ENCODE measurements at regions not wholly inside any gene's neighbourhood (a gene's known extent, or its start where the extent isn't known, plus 50 kb on each side); places are given as distances from the start of the nearest gene placed in this dataset.
"Not testable (repeated sequence)": the region's sequence is repeated elsewhere in the genome, so short reads cannot be mapped to it uniquely, and the experiment has no call there.

- not testable (repeated sequence) for H3K4me2 ChIP-seq (ENCODE audit: low read depth, low read length, poor library complexity, severe bottlenecking); H3K9ac ChIP-seq (ENCODE audit: low read length); H3K27me3 ChIP-seq (ENCODE audit: low read length); H3K9me2 ChIP-seq (replicated peaks; ENCODE audit: insufficient read depth, low read length); H3K36me3 ChIP-seq (ENCODE audit: insufficient read depth, low read length); H3K27ac ChIP-seq (ENCODE audit: low read length); H4K20me1 ChIP-seq (ENCODE audit: insufficient read depth, low read depth, low read length); DNase-seq; H3K4me1 ChIP-seq (ENCODE audit: low read length); H2AFZ ChIP-seq (ENCODE audit: low read length); H3K79me2 ChIP-seq (ENCODE audit: low read length); H3K4me3 ChIP-seq (ENCODE audit: low read length)
- H3K9me3 ChIP-seq (ENCODE audit: low read length) = peaks cover 10% of the 10 kb centered on the region
Observed at GRCh38 chr14:84341867-84342266, 1188.1 kb upstream of the FLRT2 start.

- no peak for DNase-seq
- no peak overlapping the region for H3K9ac ChIP-seq (ENCODE audit: low read length)
- H3K36me3 ChIP-seq (ENCODE audit: insufficient read depth, low read length) = no peaks in the 10 kb centered on the region
- H3K9me3 ChIP-seq (ENCODE audit: low read length) = peaks cover 10% of the 10 kb centered on the region
- no peaks in the 10 kb centered on the region for H3K27me3 ChIP-seq (ENCODE audit: low read length)
- H3K4me2 ChIP-seq (ENCODE audit: low read depth, low read length, poor library complexity, severe bottlenecking) = no peak overlapping the region
- H3K79me2 ChIP-seq (ENCODE audit: low read length) = no peaks in the 10 kb centered on the region
- H4K20me1 ChIP-seq (ENCODE audit: insufficient read depth, low read depth, low read length) = no peaks in the 10 kb centered on the region
- H3K27ac ChIP-seq (ENCODE audit: low read length) = no peak overlapping the region
- H3K4me1 ChIP-seq (ENCODE audit: low read length) = no peaks in the 10 kb centered on the region
- no peak overlapping the region for H2AFZ ChIP-seq (ENCODE audit: low read length)
- H3K9me2 ChIP-seq (replicated peaks; ENCODE audit: insufficient read depth, low read length) = no peaks in the 10 kb centered on the region; the same call in 1 of the 2 replicates
- no peak overlapping the region for H3K4me3 ChIP-seq (ENCODE audit: low read length)
Observed at GRCh38 chr14:84343656-84344055, 1186.3 kb upstream of the FLRT2 start.

GRCh38 chr14:84351646-84352045 is 1178.3 kb upstream of the FLRT2 start:
- Histone ChIP-seq H4K20me1 (ENCODE audit: insufficient read depth, low read depth, low read length) (no peaks in the 10 kb centered on the region), H3K4me2 (ENCODE audit: low read depth, low read length, poor library complexity, severe bottlenecking) (no peak overlapping the region), H3K4me1 (ENCODE audit: low read length) (no peaks in the 10 kb centered on the region), H2AFZ (ENCODE audit: low read length) (no peak overlapping the region), H3K27ac (ENCODE audit: low read length) (no peak overlapping the region), H3K36me3 (ENCODE audit: insufficient read depth, low read length) (no peaks in the 10 kb centered on the region), H3K27me3 (ENCODE audit: low read length) (peaks cover 3% of the 10 kb centered on the region; the same call in 1 of the 2 replicates), H3K79me2 (ENCODE audit: low read length) (no peaks in the 10 kb centered on the region), H3K9me2 (replicated peaks; ENCODE audit: insufficient read depth, low read length) (no peaks in the 10 kb centered on the region; the same call in 1 of the 2 replicates), H3K9ac (ENCODE audit: low read length) (no peak overlapping the region), H3K9me3 (ENCODE audit: low read length) (peaks cover 8% of the 10 kb centered on the region; the same call in 1 of the 2 replicates), H3K4me3 (ENCODE audit: low read length) (no peak overlapping the region)
- no peak for DNase-seq

GRCh38 chr14:84361476-84361875 is 1168.5 kb upstream of the FLRT2 start:
- no peak for DNase-seq
- Histone ChIP-seq H3K4me3 (ENCODE audit: low read length) (no peak overlapping the region), H3K27me3 (ENCODE audit: low read length) (0 out of 2 replicates have a peak, but pooled peaks cover 3% of the 10 kb centered on the region), H3K4me2 (ENCODE audit: low read depth, low read length, poor library complexity, severe bottlenecking) (no peak overlapping the region), H4K20me1 (ENCODE audit: insufficient read depth, low read depth, low read length) (no peaks in the 10 kb centered on the region), H3K9me2 (replicated peaks; ENCODE audit: insufficient read depth, low read length) (no peaks in the 10 kb centered on the region; the same call in 1 of the 2 replicates), H2AFZ (ENCODE audit: low read length) (no peak overlapping the region), H3K9ac (ENCODE audit: low read length) (no peak overlapping the region), H3K4me1 (ENCODE audit: low read length) (no peaks in the 10 kb centered on the region), H3K27ac (ENCODE audit: low read length) (no peak overlapping the region), H3K9me3 (ENCODE audit: low read length) (no peaks in the 10 kb centered on the region; the same call in none of the 2 replicates), H3K36me3 (ENCODE audit: insufficient read depth, low read length) (no peaks in the 10 kb centered on the region), H3K79me2 (ENCODE audit: low read length) (no peaks in the 10 kb centered on the region)

GRCh38 chr14:84375235-84375634 is 1154.7 kb upstream of the FLRT2 start:
- H3K9ac ChIP-seq (ENCODE audit: low read length) = no peak overlapping the region
- H3K9me3 ChIP-seq (ENCODE audit: low read length) = no peaks in the 10 kb centered on the region
- no peaks in the 10 kb centered on the region for H3K79me2 ChIP-seq (ENCODE audit: low read length)
- no peaks in the 10 kb centered on the region for H3K9me2 ChIP-seq (replicated peaks; ENCODE audit: insufficient read depth, low read length)
- peaks cover 3% of the 10 kb centered on the region; the same call in 1 of the 2 replicates for H3K27me3 ChIP-seq (ENCODE audit: low read length)
- H3K4me3 ChIP-seq (ENCODE audit: low read length) = no peak overlapping the region
- no peak for DNase-seq
- H3K4me1 ChIP-seq (ENCODE audit: low read length) = no peaks in the 10 kb centered on the region
- H3K36me3 ChIP-seq (ENCODE audit: insufficient read depth, low read length) = no peaks in the 10 kb centered on the region
- H2AFZ ChIP-seq (ENCODE audit: low read length) = no peak overlapping the region
- H4K20me1 ChIP-seq (ENCODE audit: insufficient read depth, low read depth, low read length) = no peaks in the 10 kb centered on the region
- H3K27ac ChIP-seq (ENCODE audit: low read length) = no peak overlapping the region
- no peak overlapping the region for H3K4me2 ChIP-seq (ENCODE audit: low read depth, low read length, poor library complexity, severe bottlenecking)

- no peaks in the 10 kb centered on the region for H3K79me2 ChIP-seq (ENCODE audit: low read length)
- H3K9ac ChIP-seq (ENCODE audit: low read length) = no peak overlapping the region
- no peak overlapping the region for H3K27ac ChIP-seq (ENCODE audit: low read length)
- no peak overlapping the region for H3K4me3 ChIP-seq (ENCODE audit: low read length)
- no peaks in the 10 kb centered on the region for H3K4me1 ChIP-seq (ENCODE audit: low read length)
- H4K20me1 ChIP-seq (ENCODE audit: insufficient read depth, low read depth, low read length) = no peaks in the 10 kb centered on the region
- no peak overlapping the region for H3K4me2 ChIP-seq (ENCODE audit: low read depth, low read length, poor library complexity, severe bottlenecking)
- no peaks in the 10 kb centered on the region for H3K9me3 ChIP-seq (ENCODE audit: low read length)
- DNase-seq = no peak
- no peaks in the 10 kb centered on the region for H3K36me3 ChIP-seq (ENCODE audit: insufficient read depth, low read length)
- no peaks in the 10 kb centered on the region for H3K9me2 ChIP-seq (replicated peaks; ENCODE audit: insufficient read depth, low read length)
- no peak overlapping the region for H2AFZ ChIP-seq (ENCODE audit: low read length)
- H3K27me3 ChIP-seq (ENCODE audit: low read length) = no peaks in the 10 kb centered on the region
Observed at GRCh38 chr14:84390010-84390409, 1139.9 kb upstream of the FLRT2 start.

GRCh38 chr14:84397631-84398030 is 1132.3 kb upstream of the FLRT2 start:
- H3K4me1 ChIP-seq (ENCODE audit: low read length) = no peaks in the 10 kb centered on the region
- no peak overlapping the region for H2AFZ ChIP-seq (ENCODE audit: low read length)
- H3K9me2 ChIP-seq (replicated peaks; ENCODE audit: insufficient read depth, low read length) = peaks cover 6% of the 10 kb centered on the region; the same call in 1 of the 2 replicates
- no peak overlapping the region for H3K4me3 ChIP-seq (ENCODE audit: low read length)
- H3K4me2 ChIP-seq (ENCODE audit: low read depth, low read length, poor library complexity, severe bottlenecking) = no peak overlapping the region
- H4K20me1 ChIP-seq (ENCODE audit: insufficient read depth, low read depth, low read length) = no peaks in the 10 kb centered on the region
- no peaks in the 10 kb centered on the region for H3K27me3 ChIP-seq (ENCODE audit: low read length)
- H3K36me3 ChIP-seq (ENCODE audit: insufficient read depth, low read length) = no peaks in the 10 kb centered on the region
- H3K9ac ChIP-seq (ENCODE audit: low read length) = no peak overlapping the region
- no peak for DNase-seq
- H3K9me3 ChIP-seq (ENCODE audit: low read length) = no peaks in the 10 kb centered on the region; the same call in 1 of the 2 replicates
- no peaks in the 10 kb centered on the region for H3K79me2 ChIP-seq (ENCODE audit: low read length)
- no peak overlapping the region for H3K27ac ChIP-seq (ENCODE audit: low read length)

GRCh38 chr14:84399296-84399910 is 1130.5 kb upstream of the FLRT2 start:
- no peak for DNase-seq

More at GRCh38 chr14:84399296-84399910, 1130.5 kb upstream of the FLRT2 start:
- Histone ChIP-seq H3K79me2 (ENCODE audit: low read length) (no peaks in the 10 kb centered on the region), H3K9me2 (replicated peaks; ENCODE audit: insufficient read depth, low read length) (peaks cover 6% of the 10 kb centered on the region; the same call in 1 of the 2 replicates), H2AFZ (ENCODE audit: low read length) (no peak overlapping the region), H3K4me3 (ENCODE audit: low read length) (no peak overlapping the region), H3K9ac (ENCODE audit: low read length) (no peak overlapping the region), H4K20me1 (ENCODE audit: insufficient read depth, low read depth, low read length) (no peaks in the 10 kb centered on the region), H3K4me2 (ENCODE audit: low read depth, low read length, poor library complexity, severe bottlenecking) (no peak overlapping the region), H3K27me3 (ENCODE audit: low read length) (no peaks in the 10 kb centered on the region), H3K27ac (ENCODE audit: low read length) (no peak overlapping the region), H3K36me3 (ENCODE audit: insufficient read depth, low read length) (no peaks in the 10 kb centered on the region), H3K4me1 (ENCODE audit: low read length) (no peaks in the 10 kb centered on the region), H3K9me3 (ENCODE audit: low read length) (no peaks in the 10 kb centered on the region; the same call in 1 of the 2 replicates)
